ENCODE measurements at regions not wholly inside any gene's neighbourhood (a gene's known extent, or its start where the extent isn't known, plus 50 kb on each side); places are given as distances from the start of the nearest gene placed in this dataset.

DNA sequence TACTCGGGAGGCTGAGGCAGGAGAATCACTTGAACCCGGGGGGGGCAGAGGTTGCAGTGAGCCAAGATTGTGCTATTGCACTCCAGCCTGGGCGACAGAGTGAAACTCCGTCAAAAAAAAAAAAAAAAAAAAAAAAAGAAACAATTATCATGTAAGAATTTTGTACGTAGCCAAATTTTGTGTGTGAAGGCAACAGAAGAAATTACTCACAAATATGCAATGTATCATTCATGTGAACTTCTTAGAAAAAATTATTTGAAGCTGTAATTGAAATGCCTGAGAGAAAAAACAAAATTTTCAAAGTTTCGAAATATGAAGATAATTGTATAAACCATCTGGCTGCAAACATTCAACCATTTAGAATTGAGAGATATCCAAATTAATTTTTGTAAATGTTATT is 204.8 kb upstream of the PARD3B start:
- no peak for DNase-seq (ENCODE audit: low spot score)
- TF ChIP-seq, protein P1, sequence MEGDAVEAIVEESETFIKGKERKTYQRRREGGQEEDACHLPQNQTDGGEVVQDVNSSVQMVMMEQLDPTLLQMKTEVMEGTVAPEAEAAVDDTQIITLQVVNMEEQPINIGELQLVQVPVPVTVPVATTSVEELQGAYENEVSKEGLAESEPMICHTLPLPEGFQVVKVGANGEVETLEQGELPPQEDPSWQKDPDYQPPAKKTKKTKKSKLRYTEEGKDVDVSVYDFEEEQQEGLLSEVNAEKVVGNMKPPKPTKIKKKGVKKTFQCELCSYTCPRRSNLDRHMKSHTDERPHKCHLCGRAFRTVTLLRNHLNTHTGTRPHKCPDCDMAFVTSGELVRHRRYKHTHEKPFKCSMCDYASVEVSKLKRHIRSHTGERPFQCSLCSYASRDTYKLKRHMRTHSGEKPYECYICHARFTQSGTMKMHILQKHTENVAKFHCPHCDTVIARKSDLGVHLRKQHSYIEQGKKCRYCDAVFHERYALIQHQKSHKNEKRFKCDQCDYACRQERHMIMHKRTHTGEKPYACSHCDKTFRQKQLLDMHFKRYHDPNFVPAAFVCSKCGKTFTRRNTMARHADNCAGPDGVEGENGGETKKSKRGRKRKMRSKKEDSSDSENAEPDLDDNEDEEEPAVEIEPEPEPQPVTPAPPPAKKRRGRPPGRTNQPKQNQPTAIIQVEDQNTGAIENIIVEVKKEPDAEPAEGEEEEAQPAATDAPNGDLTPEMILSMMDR (IDR thresholded peaks at IDR 0.05; ENCODE audit: unreplicated experiment) = no peak
- Mint-ChIP-seq H3K4me3 (ENCODE audit: unreplicated experiment) (no peak overlapping the region), H3K27me3 (ENCODE audit: unreplicated experiment) (no peaks in the 10 kb centered on the region), H3K4me1 (ENCODE audit: unreplicated experiment) (peaks cover 6% of the 10 kb centered on the region), H3K36me3 (ENCODE audit: low read depth, unreplicated experiment) (no peaks in the 10 kb centered on the region), H3K9me3 (ENCODE audit: unreplicated experiment) (no peaks in the 10 kb centered on the region), H3K27ac (ENCODE audit: unreplicated experiment) (no peak overlapping the region)

DNA sequence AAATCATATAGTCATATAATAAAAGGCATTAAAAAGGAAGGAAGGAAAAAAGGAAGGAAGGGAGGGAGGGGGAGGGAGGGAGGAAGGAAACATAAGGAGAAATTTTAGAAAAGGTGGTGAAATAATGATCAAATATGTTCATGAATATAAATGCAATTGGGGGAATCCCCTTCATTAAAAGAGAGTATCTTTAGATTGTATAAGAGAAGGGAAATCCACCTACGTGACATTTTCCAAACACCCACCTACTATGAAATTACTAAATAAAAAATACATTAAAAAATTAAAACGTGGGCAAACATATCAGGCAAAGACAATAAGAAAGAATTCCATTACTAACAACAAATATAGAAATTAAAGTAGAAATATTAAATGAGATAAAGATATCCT is 203.4 kb upstream of the PARD3B start:
- H3K27me3 Mint-ChIP-seq (ENCODE audit: unreplicated experiment) = no peaks in the 10 kb centered on the region
- H3K4me3 Mint-ChIP-seq (ENCODE audit: unreplicated experiment) = no peak overlapping the region
- no peak for DNase-seq (ENCODE audit: low spot score)
- TF ChIP-seq, protein P1 (IDR thresholded peaks at IDR 0.05; ENCODE audit: unreplicated experiment) = no peak
- H3K9me3 Mint-ChIP-seq (ENCODE audit: unreplicated experiment) = no peaks in the 10 kb centered on the region
- peaks cover 7% of the 10 kb centered on the region for H3K4me1 Mint-ChIP-seq (ENCODE audit: unreplicated experiment)
- H3K36me3 Mint-ChIP-seq (ENCODE audit: low read depth, unreplicated experiment) = no peaks in the 10 kb centered on the region
- H3K27ac Mint-ChIP-seq (ENCODE audit: unreplicated experiment) = no peak overlapping the region

DNA sequence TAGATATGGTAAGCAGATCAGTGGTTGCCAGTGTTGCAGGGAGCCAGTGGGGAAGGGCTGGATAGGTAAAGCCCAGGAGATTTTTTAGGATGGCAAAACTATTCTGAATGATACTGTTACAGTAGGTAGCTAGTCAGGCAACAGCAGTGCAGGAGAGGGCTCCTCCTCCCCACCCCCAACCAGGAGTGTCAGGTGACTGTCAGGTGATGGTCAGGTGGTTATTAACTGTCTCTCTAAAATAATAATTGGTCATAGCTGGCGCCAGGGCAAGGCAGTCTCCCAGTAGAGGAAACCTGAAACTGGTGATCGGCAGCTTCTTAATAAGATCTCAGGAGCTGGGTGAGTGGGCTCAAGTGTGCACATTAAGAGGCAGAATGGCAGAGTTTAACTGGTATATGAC is 201.6 kb upstream of the PARD3B start:
- DNase-seq (ENCODE audit: low spot score) = no peak
- Mint-ChIP-seq H3K27me3 (ENCODE audit: unreplicated experiment) (no peaks in the 10 kb centered on the region), H3K4me1 (ENCODE audit: unreplicated experiment) (peaks cover 7% of the 10 kb centered on the region), H3K9me3 (ENCODE audit: unreplicated experiment) (no peaks in the 10 kb centered on the region), H3K4me3 (ENCODE audit: unreplicated experiment) (no peak overlapping the region), H3K36me3 (ENCODE audit: low read depth, unreplicated experiment) (no peaks in the 10 kb centered on the region), H3K27ac (ENCODE audit: unreplicated experiment) (no peak overlapping the region)
- TF ChIP-seq, protein P1 (IDR thresholded peaks at IDR 0.05; ENCODE audit: unreplicated experiment) = no peak

DNA sequence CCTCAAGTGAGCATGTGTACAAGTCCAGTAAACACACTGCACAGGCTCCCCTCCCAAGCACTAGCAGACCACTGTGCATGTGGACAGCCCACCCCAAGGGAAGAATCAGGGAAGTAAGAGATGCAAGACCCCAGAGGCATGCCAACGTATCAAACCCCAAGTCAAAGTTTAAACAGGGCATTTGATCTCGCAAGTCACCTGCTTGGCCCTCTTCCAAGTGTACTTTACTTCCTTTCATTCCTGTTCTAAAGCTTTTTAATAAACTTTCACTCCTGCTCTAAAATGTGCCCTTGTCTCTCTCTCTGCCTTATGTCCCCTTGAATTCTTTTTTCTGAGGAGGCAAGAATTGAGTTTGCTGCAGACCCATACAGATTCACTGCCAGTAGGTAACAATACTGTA is 201.2 kb upstream of the PARD3B start:
- no peak overlapping the region for H3K27ac Mint-ChIP-seq (ENCODE audit: unreplicated experiment)
- no peaks in the 10 kb centered on the region for H3K36me3 Mint-ChIP-seq (ENCODE audit: low read depth, unreplicated experiment)
- H3K4me3 Mint-ChIP-seq (ENCODE audit: unreplicated experiment) = no peak overlapping the region
- H3K27me3 Mint-ChIP-seq (ENCODE audit: unreplicated experiment) = no peaks in the 10 kb centered on the region
- TF ChIP-seq, protein P1 (IDR thresholded peaks at IDR 0.05; ENCODE audit: unreplicated experiment) = no peak
- H3K9me3 Mint-ChIP-seq (ENCODE audit: unreplicated experiment) = no peaks in the 10 kb centered on the region
- DNase-seq (ENCODE audit: low spot score) = no peak
- H3K4me1 Mint-ChIP-seq (ENCODE audit: unreplicated experiment) = peaks cover 7% of the 10 kb centered on the region

DNA sequence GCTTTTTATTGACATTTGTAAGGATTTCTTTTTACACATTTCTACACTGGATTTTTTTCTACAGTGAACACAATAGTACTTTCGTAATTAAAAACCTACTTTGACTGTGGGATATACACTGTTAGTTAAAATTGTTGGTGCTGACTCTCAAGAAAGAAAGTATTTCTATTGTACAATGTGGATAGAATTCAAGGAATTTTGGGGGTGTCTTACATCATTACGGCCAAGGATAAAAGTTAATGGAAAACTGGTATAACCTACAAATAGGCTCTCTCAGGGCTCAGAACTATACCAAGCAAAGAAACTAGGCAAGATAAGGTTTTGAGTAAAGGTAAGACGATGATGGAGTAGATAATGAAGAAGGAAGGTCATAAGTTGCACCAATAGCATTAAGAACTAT is 198.4 kb upstream of the PARD3B start:
- Mint-ChIP-seq H3K4me1 (ENCODE audit: unreplicated experiment) (peaks cover 7% of the 10 kb centered on the region), H3K27me3 (ENCODE audit: unreplicated experiment) (no peaks in the 10 kb centered on the region), H3K9me3 (ENCODE audit: unreplicated experiment) (no peaks in the 10 kb centered on the region), H3K4me3 (ENCODE audit: unreplicated experiment) (no peak overlapping the region), H3K27ac (ENCODE audit: unreplicated experiment) (no peak overlapping the region), H3K36me3 (ENCODE audit: low read depth, unreplicated experiment) (no peaks in the 10 kb centered on the region)
- TF ChIP-seq, protein P1 (IDR thresholded peaks at IDR 0.05; ENCODE audit: unreplicated experiment) = no peak
- DNase-seq (ENCODE audit: low spot score) = no peak
